ENCODE measurements at regions not wholly inside any gene's neighbourhood (a gene's known extent, or its start where the extent isn't known, plus 50 kb on each side); places are given as distances from the start of the nearest gene placed in this dataset.
"Not testable (repeated sequence)": the region's sequence is repeated elsewhere in the genome, so short reads cannot be mapped to it uniquely, and the experiment has no call there.

GRCh38 chr6:105728995-105729394 lies 326.1 kb upstream of the PREP start:
- DNase-seq (ENCODE audit: low read depth in 2 of 2): no peak

- DNase-seq (ENCODE audit: low read depth in 2 of 2): no peak
These were observed 324.2 kb upstream of the PREP start for GRCh38 chr6:105726902-105727655.

- DNase-seq (ENCODE audit: low read depth in 2 of 2): no peak
These were observed 312.0 kb upstream of the PREP start for GRCh38 chr6:105714846-105715245.

GRCh38 chr6:105713474-105714118 lies 310.7 kb upstream of the PREP start:
- DNase-seq (ENCODE audit: low read depth in 2 of 2): no peak

GRCh38 chr6:105711216-105711615 lies 308.3 kb upstream of the PREP start:
- DNase-seq (ENCODE audit: low read depth in 2 of 2): no peak

- no peak for DNase-seq (ENCODE audit: low read depth in 2 of 2)
These were observed 302.7 kb upstream of the PREP start for GRCh38 chr6:105705608-105706007.

GRCh38 chr6:105695461-105695860 lies 292.6 kb upstream of the PREP start:
- DNase-seq (ENCODE audit: low read depth in 2 of 2): no peak

- no peak for DNase-seq (ENCODE audit: low read depth in 2 of 2)
These were observed 289.8 kb upstream of the PREP start for GRCh38 chr6:105692613-105693215.

- DNase-seq (ENCODE audit: low read depth in 2 of 2): no peak
These were observed 289.1 kb upstream of the PREP start for GRCh38 chr6:105691971-105692370.

- no peak for DNase-seq (ENCODE audit: low read depth in 2 of 2)
These were observed 288.2 kb upstream of the PREP start for GRCh38 chr6:105691081-105691480.

- DNase-seq (ENCODE audit: low read depth in 2 of 2): no peak
These were observed 285.7 kb upstream of the PREP start for GRCh38 chr6:105688573-105688972.

- not testable (repeated sequence) for DNase-seq (ENCODE audit: low read depth in 2 of 2)
These were observed 283.9 kb upstream of the PREP start for GRCh38 chr6:105686793-105687192.

GRCh38 chr6:105681061-105681460 lies 278.2 kb upstream of the PREP start:
- DNase-seq (ENCODE audit: low read depth in 2 of 2): no peak

- DNase-seq (ENCODE audit: low read depth in 2 of 2): no peak
These were observed 277.2 kb upstream of the PREP start for GRCh38 chr6:105680131-105680530.

- DNase-seq (ENCODE audit: low read depth in 2 of 2): no peak
These were observed 275.6 kb upstream of the PREP start for GRCh38 chr6:105678516-105678915.

GRCh38 chr6:105677671-105678475 lies 275.0 kb upstream of the PREP start:
- no peak for DNase-seq (ENCODE audit: low read depth in 2 of 2)

GRCh38 chr6:105676857-105677256 lies 274.0 kb upstream of the PREP start:
- DNase-seq (ENCODE audit: low read depth in 2 of 2): no peak

GRCh38 chr6:105675715-105676397 lies 273.0 kb upstream of the PREP start:
- DNase-seq (ENCODE audit: low read depth in 2 of 2): no peak

- not testable (repeated sequence) for DNase-seq (ENCODE audit: low read depth in 2 of 2)
These were observed 270.1 kb upstream of the PREP start for GRCh38 chr6:105672856-105673538.

- no peak for DNase-seq (ENCODE audit: low read depth in 2 of 2)
These were observed 266.4 kb upstream of the PREP start for GRCh38 chr6:105669232-105669631.

- DNase-seq (ENCODE audit: low read depth in 2 of 2): no peak
These were observed 264.2 kb upstream of the PREP start for GRCh38 chr6:105667056-105667455.

Measured in stimulated activated CD4-positive, alpha-beta T cell treated with anti-CD3 and anti-CD28 coated beads, Interleukin-15, amount 100 ng/mL, for 48 hours (primary cell).